ENCODE measurements at regions not wholly inside any gene's neighbourhood (a gene's known extent, or its start where the extent isn't known, plus 50 kb on each side); places are given as distances from the start of the nearest gene placed in this dataset.

DNA sequence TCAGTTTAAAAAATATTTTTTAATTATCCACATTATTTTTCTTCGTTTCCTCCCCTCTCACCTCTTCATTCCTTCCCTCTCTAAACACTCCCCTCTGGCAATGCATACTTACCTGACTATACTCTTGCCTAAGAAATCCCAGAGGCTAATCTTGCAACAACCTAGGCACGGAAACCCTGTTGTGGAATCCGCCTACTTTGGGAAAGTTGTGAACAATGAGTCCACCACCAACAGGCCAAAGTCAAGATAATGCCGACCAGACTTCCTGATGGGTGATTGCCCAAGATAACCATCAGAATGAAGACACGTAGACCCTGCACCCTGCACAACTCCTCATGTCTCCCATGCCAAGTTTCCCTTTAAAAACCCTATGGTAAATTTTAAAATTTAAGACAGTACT, 521.5 kb downstream of the KIF20B start:
- TF ChIP-seq, protein P1, sequence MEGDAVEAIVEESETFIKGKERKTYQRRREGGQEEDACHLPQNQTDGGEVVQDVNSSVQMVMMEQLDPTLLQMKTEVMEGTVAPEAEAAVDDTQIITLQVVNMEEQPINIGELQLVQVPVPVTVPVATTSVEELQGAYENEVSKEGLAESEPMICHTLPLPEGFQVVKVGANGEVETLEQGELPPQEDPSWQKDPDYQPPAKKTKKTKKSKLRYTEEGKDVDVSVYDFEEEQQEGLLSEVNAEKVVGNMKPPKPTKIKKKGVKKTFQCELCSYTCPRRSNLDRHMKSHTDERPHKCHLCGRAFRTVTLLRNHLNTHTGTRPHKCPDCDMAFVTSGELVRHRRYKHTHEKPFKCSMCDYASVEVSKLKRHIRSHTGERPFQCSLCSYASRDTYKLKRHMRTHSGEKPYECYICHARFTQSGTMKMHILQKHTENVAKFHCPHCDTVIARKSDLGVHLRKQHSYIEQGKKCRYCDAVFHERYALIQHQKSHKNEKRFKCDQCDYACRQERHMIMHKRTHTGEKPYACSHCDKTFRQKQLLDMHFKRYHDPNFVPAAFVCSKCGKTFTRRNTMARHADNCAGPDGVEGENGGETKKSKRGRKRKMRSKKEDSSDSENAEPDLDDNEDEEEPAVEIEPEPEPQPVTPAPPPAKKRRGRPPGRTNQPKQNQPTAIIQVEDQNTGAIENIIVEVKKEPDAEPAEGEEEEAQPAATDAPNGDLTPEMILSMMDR (IDR thresholded peaks at IDR 0.05): no peak
- TF ChIP-seq POLR2A (IDR thresholded peaks at IDR 0.05): no peak

All from heart left ventricle (tissue), 13 donors.